GM23338 (cell line): ENCODE measurements at regions not wholly inside any gene's neighbourhood (a gene's known extent, or its start where the extent isn't known, plus 50 kb on each side); places are given as distances from the start of the nearest gene placed in this dataset.

Source experiments
- ATAC-seq: fragments of 200-7000 bp; cut with Tn5 transposase; 3 replicates; pipeline ENCODE4 v1.9.1; 2020
- DNase-seq: peaks from one replicate; pipeline ENCODE4 v3.0.0-alpha.2; 2015; ENCODE audit warnings: low spot score
- H2AFZ ChIP-seq: fragments of 200-600 bp; sonication (generic); 2 replicates; pipeline ENCODE4 v1.8.0; 2016; ENCODE audit warnings: antibody characterized with exemption, mild to moderate bottlenecking, moderate library complexity
- H3F3A ChIP-seq: fragments of 200-600 bp; sonication (generic); replicated peaks from 2 replicates; pipeline ENCODE4 v1.8.0; 2017; ENCODE audit warnings: antibody characterized with exemption, mixed run types, low read depth
- H3K27ac ChIP-seq: fragments of 200-600 bp; sonication (generic); 2 replicates; pipeline ENCODE4 v1.6.1; 2016; ENCODE audit warnings: low read depth
- H3K27me3 ChIP-seq: fragments of 200-600 bp; sonication (generic); 2 replicates; pipeline ENCODE4 v1.8.0; 2016; ENCODE audit warnings: mild to moderate bottlenecking, mixed run types, moderate library complexity; ENCODE audit not compliant: insufficient read depth
- H3K36me3 ChIP-seq: fragments of 200-600 bp; sonication (generic); 2 replicates; pipeline ENCODE4 v1.8.0; 2016; ENCODE audit warnings: mild to moderate bottlenecking; ENCODE audit not compliant: insufficient read depth
- H3K4me1 ChIP-seq: fragments of 200-600 bp; sonication (generic); 2 replicates; pipeline ENCODE4 v1.8.0; 2016; ENCODE audit warnings: mild to moderate bottlenecking, moderate library complexity; ENCODE audit not compliant: insufficient read depth
- H3K4me2 ChIP-seq: fragments of 200-600 bp; sonication (generic); 2 replicates; pipeline ENCODE4 v1.7.1; 2017; ENCODE audit warnings: mixed run types
- H3K4me3 ChIP-seq: fragments of 200-600 bp; sonication (generic); 2 replicates; pipeline ENCODE4 v1.6.1; 2016; ENCODE audit warnings: mixed run types
- H3K79me2 ChIP-seq: fragments of 200-600 bp; sonication (generic); replicated peaks from 2 replicates; pipeline ENCODE4 v1.8.0; 2017; ENCODE audit warnings: mild to moderate bottlenecking; ENCODE audit not compliant: insufficient read depth
- H3K9me2 ChIP-seq: fragments of 200-600 bp; sonication (generic); 2 replicates; pipeline ENCODE4 v1.8.0; 2017; ENCODE audit not compliant: insufficient read depth
- H4K20me1 ChIP-seq: fragments of 200-600 bp; sonication (generic); replicated peaks from 2 replicates; pipeline ENCODE4 v1.8.0; 2017; ENCODE audit warnings: mild to moderate bottlenecking; ENCODE audit not compliant: insufficient read depth
- H3K27ac Mint-ChIP-seq: 2 replicates; pipeline ENCODE4 v1.8.0; 2020; ENCODE audit warnings: inconsistent platforms, mild to moderate bottlenecking, moderate library complexity, mixed read lengths
- H3K27me3 Mint-ChIP-seq: 3 replicates; pipeline ENCODE4 v1.8.0; 2022; ENCODE audit warnings: low read depth, mild to moderate bottlenecking, moderate library complexity, mixed read lengths, inconsistent platforms; ENCODE audit not compliant: insufficient read depth, poor library complexity
- H3K36me3 Mint-ChIP-seq: 3 replicates; pipeline ENCODE4 v1.8.0; 2021; ENCODE audit warnings: low read depth, mild to moderate bottlenecking, inconsistent platforms, moderate library complexity, mixed read lengths
- H3K4me1 Mint-ChIP-seq: 3 replicates; pipeline ENCODE4 v1.8.0; 2020; ENCODE audit warnings: mild to moderate bottlenecking, inconsistent platforms, mixed read lengths
- H3K4me3 Mint-ChIP-seq: 3 replicates; pipeline ENCODE4 v1.8.0; 2021; ENCODE audit warnings: moderate library complexity, mild to moderate bottlenecking, inconsistent platforms, mixed read lengths
- H3K9me3 Mint-ChIP-seq: 3 replicates; pipeline ENCODE4 v1.8.0; 2020; ENCODE audit warnings: moderate library complexity, mild to moderate bottlenecking, inconsistent platforms, mixed read lengths
- CTCF ChIP-seq, 2 experiments: fragments of 200-600 bp in 1 of 2; sonication (generic) in 1 of 2; conservative IDR thresholded peaks; 2 replicates each; pipeline versions ENCODE4 v1.5.1 to v1.6.1; 2016 to 2017; ENCODE audit warnings: antibody characterized with exemption in 2 of 2, low read depth in 2 of 2, mild to moderate bottlenecking in 2 of 2, moderate library complexity in 1 of 2
- ETS1 ChIP-seq: IDR thresholded peaks from 2 replicates; pipeline ENCODE4 v1.6.1; 2016; ENCODE audit warnings: antibody characterized with exemption
- EZH2 ChIP-seq: fragments of 200-600 bp; sonication (generic); IDR thresholded peaks from one replicate; pipeline ENCODE4 v1.8.0; 2017; ENCODE audit warnings: antibody characterized with exemption, mild to moderate bottlenecking, low read depth; ENCODE audit not compliant: unreplicated experiment
- EZH2phosphoT487 ChIP-seq: fragments of 200-600 bp; sonication (generic); IDR thresholded peaks from one replicate; pipeline ENCODE4 v1.8.1; 2018; ENCODE audit warnings: antibody characterized with exemption; ENCODE audit not compliant: unreplicated experiment
- JUNB ChIP-seq: IDR thresholded peaks from one replicate; pipeline ENCODE4 v1.6.1; 2016; ENCODE audit warnings: antibody characterized with exemption; ENCODE audit not compliant: unreplicated experiment
- POLR2AphosphoS5 ChIP-seq: IDR thresholded peaks from 2 replicates; pipeline ENCODE4 v1.6.1; 2016; ENCODE audit warnings: antibody characterized with exemption, low read depth
- REST ChIP-seq: IDR thresholded peaks from one replicate; pipeline ENCODE4 v1.6.1; 2018; ENCODE audit warnings: antibody characterized with exemption; ENCODE audit not compliant: unreplicated experiment
- STAT1 ChIP-seq: IDR thresholded peaks from one replicate; pipeline ENCODE4 v1.6.1; 2016; ENCODE audit warnings: antibody characterized with exemption; ENCODE audit not compliant: unreplicated experiment
- ZNF331 ChIP-seq: fragments of 250-450 bp; sonication (Bioruptor Pico); IDR thresholded peaks from 2 replicates; pipeline ENCODE4 v1.5.0; 2020; ENCODE audit warnings: low read depth, mild to moderate bottlenecking, moderate library complexity
- ZNF462 ChIP-seq: fragments of 250-450 bp; sonication (Bioruptor Pico); IDR thresholded peaks from 2 replicates; pipeline ENCODE4 v1.5.0; 2020; ENCODE audit warnings: mild to moderate bottlenecking, moderate library complexity

- TF ChIP-seq ZNF462 (CRISPR knock-in tag) = peak; percentile 82
- TF ChIP-seq POLR2AphosphoS5 = no peak
- TF ChIP-seq EZH2phosphoT487 = no peak
These were observed 124.4 kb upstream of the MSX2 start (continued) for GRCh38 chr5:174599992-174600391.

GRCh38 chr5:174601946-174602345, 122.4 kb upstream of the MSX2 start:
- Histone ChIP-seq H3K9me2 (no peaks in the 10 kb centered on the region), H3K79me2 (no peaks in the 10 kb centered on the region), H4K20me1 (no peaks in the 10 kb centered on the region), H3K36me3 (no peaks in the 10 kb centered on the region; the same call in 1 of the 2 replicates), H3K4me1 (peaks cover 10% of the 10 kb centered on the region), H3K27me3 (no peaks in the 10 kb centered on the region), H3F3A (no peaks in the 10 kb centered on the region), H3K4me2 (no peak overlapping the region), H2AFZ (no peak overlapping the region), H3K4me3 (no peak overlapping the region), H3K27ac (no peak overlapping the region)
- Mint-ChIP-seq H3K4me1 (peaks cover 8% of the 10 kb centered on the region), H3K4me3 (no peak overlapping the region), H3K36me3 (peaks cover 3% of the 10 kb centered on the region; the same call in 2 of the 3 replicates), H3K27me3 (peaks cover 3% of the 10 kb centered on the region), H3K27ac (no peak overlapping the region), H3K9me3 (peaks cover 17% of the 10 kb centered on the region)
- ATAC-seq = no peak
- DNase-seq = peak; percentile 27
- TF ChIP-seq ZNF331 (CRISPR knock-in tag) (no peak), EZH2 (no peak), STAT1 (no peak), JUNB (no peak), REST (no peak), ETS1 (no peak), CTCF (conservative IDR thresholded peaks at IDR 0.05; ENCODE audit: low read depth in 2 of 2) (no peak)
